HS-27A (cell line): ENCODE measurements at regions not wholly inside any gene's neighbourhood (a gene's known extent, or its start where the extent isn't known, plus 50 kb on each side); places are given as distances from the start of the nearest gene placed in this dataset.
"Not testable (repeated sequence)": the region's sequence is repeated elsewhere in the genome, so short reads cannot be mapped to it uniquely, and the experiment has no call there.

Experiments
- DNase-seq: peaks from one replicate; pipeline ENCODE4 v3.0.0-alpha.2; 2012; ENCODE audit warnings: low read depth, missing footprints

DNA sequence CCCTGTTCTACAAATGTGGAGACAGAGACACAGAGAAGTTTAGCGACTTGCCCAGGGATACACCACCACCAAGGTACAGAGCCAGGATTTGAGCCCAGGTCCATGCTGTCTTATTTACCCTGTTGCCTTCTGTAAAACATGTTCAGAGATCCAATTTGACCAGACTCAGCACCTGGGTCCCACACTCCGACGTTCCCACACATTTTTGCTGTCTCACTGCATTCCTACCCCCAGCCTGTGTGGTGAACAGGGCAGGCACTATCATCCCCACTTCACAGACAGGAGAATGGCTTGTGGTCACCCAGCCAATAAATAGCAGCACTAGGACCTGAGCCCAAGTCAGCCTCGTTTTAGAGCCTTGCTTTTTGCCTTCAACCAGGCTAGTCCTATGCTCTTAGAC is 102.8 kb downstream of the PJA1 start:
- no peak for DNase-seq

DNA sequence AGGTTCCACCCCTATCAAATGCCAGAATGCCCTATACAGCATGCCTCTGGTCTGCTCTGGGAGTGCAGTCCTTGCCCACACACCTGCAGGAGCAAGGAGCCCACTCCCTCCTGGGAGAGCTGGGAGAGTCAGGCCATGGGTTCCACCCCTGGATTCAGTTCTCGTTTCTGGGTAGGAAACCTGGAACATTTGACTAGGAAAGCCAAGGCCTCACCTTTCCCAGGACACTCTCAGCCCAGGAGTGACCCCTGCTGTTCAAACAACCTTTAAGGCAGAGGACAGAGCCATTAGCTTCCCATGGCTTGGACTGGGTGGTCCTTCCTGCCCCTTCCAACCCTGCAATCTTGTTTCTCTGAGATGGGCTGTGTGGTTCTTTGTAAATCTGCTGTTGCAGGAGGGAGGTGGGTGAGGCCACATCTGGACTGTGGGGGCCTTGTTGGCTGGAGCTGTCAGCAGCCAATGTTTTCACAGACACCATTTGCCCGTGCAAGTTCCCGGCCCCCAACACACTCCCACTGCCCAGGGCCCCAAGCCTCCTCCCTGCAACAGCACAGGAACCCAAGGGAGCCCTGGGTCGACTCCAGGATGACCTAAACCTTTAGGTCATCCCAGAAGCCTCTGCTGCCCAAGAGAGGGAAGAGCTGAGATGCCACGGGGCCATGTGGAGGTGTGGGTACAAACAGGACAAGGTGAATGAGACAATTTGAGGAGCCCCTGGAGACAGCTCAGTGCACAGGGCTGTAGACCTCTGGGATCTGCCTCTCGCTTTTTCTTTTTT is 104.4 kb downstream of the PJA1 start:
- no peak for DNase-seq

DNA sequence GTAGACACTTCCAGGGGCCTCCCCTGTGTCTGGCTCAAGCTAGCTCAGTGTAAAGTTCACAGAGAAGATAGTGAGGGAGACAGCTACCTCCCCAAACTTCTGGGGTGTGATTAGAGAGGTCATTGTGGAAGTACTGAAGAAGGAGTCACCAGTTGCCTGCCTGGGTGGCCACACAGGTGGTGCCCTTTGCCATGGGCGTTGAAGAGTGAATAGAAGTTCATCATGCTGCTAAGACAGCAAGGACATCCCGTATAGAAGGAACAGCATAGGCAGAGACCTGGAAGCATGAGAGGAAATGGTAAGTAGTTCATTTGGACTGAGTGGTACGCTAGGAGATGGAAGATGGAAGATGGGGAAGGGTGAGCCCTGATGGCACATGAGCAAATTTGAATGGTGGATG is 110.1 kb downstream of the PJA1 start:
- no peak for DNase-seq

DNA sequence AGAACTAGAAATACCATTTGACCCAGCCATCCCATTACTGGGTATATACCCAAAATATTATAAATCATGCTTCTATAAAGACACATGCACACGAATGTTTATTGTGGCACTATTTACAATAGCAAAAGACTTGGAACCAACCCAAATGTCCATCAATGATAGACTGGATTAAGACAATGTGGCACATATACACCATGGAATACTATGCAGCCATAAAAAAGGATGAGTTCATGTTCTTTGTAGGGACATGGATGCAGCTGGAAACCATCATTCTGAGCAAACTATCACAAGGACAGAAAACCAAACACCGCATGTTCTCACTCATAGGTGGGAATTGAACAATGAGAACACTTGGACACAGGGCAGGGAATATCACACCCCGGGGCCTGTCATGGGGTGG is 110.8 kb downstream of the PJA1 start:
- DNase-seq = not testable (repeated sequence)

DNA sequence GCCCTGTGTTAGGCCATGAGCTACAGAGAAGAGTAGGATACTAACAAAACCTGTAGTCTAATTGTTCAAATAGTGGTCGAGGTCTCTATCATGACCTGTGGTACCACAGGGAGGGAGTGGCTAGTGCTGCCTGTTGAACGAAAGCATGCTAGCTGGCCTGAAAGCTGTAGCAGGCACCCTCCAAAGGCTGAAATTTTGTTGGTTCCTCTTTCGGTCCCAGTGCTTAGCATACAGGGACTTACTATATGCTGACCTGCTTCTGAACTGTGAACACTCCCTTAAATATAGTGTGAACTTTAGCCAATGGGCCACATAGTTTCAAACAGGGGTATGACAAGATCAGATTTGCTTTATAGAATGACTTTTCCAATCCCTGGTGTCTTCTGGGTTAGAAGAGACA is 113.4 kb downstream of the PJA1 start:
- DNase-seq = no peak

DNA sequence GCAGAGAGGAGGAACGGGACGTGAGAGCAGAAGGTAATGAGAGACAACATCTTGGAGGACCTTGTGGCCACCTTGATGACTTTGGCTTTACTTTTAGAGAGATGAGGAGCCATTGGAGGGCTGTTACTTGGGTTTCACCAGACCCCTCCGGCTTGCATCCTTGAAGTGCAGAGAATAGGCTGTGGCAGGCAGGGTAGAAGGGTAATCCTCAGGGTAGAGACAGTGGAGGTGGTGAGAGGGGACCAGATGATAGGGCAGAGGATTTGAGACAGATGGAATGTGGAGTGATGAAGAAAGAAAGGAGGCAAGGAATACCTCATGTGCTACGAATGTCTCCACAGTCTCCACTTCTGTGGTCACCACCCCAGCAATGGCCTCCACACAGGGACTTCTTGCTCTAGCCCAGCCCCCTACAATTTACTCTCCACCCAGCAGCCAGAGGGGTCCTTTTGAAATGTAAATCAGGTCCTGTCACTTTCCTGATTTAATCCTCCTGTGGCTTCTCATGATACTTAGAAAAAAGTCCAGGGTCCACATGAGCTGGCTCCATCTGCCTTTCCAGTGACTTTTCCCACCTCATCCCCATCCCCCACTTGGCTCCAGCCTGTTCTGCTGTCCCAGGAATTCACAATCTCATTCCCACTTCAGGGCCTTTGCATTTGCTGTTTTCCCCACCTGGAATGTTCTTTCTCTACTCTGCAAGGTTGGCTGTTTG is 115.0 kb downstream of the PJA1 start:
- no peak for DNase-seq

DNA sequence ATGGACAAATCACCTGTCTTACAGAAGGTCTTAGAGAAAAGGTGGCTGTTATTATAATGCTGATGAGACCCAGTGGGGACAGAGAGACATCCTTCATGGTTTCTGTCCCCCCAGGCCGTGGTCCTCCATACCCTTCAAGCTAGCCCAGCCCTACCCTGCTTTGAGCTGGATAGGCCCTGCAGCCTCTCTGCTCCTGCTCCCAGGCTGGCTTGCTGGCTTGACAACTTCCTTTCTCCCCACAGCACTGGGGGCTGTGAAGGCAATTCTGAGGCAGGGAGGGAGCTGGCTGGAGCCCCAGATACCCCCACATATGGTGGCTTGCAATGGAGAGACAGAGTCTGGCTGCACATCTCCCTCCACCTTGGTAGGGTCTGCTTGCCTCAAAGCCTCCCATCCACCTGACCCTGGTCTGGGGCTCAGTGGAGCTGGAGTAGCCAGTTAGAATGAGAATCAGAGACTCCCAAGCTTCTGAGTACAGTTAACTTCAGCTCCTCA is 118.2 kb downstream of the PJA1 start:
- DNase-seq = no peak

DNA sequence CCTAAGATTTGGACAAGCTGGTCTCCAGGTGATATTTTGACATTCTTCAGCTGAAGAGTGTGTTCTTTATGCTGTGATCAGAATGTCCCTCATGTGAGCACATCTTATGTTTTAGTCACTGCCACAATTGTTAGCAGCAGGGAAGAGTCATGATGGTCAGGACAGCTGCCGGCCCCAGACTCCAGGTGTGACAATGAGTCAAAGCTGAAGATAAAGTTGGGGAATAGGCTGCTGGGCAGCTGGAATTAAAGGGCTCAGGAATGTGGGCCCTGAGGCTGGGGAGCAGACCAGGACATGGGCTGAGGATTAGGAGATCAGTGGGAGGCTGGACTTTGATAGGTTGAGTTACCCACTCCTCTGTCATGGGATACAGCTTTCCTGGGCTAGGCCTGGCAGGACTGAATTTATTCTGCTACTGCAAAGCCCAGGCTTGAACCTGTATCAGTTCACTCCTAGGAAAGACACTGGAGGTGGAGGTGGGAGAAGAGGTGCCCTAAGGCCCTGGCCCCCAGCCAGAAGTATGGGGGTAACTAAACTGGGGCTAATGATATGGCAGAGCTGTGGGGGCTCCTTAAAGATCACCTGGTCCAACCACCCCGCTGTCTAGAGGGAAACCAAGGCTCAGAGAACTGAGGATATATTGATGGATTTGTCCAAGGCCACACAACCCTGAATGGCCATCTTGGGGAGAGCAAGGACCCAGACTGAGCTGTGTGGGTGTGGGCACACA is 119.5 kb downstream of the PJA1 start:
- DNase-seq = no peak

DNA sequence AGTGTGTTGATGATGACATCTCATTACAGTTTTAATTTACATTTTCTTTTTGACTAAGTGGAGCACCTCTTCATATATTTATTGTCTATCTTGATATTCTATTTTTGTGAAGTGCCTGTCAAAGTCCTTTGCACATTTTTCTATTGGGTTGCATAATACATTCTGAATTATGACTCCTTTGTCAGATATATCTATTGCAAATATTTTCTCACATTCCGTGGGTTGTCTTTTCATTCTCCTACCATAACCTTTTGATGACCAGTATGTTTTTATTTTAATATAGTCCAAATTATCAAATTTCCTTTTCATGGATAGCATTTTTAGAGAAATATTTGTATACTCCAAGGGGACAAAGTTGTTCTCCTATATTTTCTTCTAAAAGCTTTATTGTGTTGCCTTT is 126.4 kb downstream of the PJA1 start:
- DNase-seq = no peak

DNA sequence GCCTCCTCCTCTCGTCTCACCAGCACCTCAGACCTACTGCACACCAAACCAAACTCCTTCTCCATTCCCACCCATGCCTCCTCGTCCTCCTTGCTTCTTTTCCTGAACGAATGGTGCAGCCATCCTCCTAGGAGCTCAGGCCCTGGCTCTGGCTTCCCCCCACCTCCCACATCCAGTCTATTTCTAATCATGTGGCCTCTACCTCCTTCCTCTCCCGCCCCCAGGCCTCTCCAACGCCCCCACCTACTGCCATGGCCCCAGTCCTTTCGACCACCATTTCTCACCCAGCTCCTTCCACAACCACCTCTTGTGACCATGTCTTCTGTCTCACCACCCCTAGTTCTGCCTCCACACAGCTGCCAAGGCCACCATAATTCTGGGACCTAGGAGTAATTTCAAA is 127.1 kb downstream of the PJA1 start:
- DNase-seq = no peak

DNA sequence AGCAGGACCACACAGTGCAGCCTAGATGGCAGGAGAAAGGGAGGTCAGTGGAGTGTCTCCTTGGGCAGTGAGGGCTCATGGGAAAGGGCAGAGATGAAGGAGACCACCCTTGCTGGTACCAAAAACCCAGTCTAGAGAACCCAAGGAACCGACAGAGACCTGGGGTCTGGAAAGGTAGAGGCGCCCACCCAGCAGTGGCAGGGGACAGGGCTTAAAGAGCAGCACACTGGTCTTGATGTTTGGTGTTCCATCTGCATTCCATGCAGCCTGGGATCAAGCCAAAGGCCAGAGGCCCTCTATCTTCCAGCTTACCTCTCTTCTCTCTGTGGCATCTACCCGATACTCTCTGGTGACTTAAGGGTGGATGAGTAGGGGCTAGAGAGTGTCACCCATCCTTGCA is 127.5 kb downstream of the PJA1 start:
- DNase-seq = no peak

DNA sequence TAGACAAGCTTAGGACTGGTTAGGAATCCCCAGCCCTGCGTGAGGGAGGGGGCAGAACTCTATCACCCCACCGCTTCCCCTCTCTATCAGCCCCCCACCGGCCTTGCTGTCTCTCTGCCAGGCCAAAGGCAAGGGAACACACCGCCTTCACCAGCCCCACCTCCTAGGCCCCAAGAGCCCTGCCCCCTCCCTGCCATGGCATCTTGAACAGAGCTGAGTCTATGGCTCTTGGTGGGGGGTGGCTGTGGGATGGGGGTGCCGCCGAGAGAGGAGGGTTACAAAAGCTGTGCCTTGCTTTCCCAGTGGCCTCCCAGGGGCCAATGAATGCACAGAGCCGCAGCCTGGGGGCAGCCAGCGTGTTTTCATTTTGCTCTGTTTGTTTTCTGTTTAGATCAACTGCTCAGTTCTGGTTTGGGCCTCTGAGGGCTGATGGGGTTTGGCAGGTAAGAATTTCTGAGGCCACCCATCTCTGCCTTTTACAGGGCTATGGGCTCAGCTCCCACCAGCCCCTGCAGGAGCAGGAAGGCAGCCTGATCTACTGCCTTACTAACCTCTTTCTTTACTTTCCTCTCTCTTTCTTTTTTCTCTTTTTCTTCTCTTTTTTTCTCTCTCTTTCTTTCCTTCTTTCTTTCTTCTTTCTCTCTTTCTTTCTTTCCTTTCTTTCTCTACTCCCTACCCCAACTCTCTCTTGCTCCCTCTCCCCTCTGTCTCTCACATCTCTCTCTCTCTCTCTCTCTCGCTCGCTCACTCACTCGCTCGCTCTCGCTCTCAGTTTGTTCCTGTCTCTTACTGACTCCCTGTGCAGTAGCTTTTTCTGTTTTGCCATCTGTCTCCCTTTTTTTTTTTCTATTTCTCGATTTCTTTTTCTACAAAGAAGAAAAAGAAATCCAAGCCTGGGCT is 128.3 kb downstream of the PJA1 start:
- no peak for DNase-seq

DNA sequence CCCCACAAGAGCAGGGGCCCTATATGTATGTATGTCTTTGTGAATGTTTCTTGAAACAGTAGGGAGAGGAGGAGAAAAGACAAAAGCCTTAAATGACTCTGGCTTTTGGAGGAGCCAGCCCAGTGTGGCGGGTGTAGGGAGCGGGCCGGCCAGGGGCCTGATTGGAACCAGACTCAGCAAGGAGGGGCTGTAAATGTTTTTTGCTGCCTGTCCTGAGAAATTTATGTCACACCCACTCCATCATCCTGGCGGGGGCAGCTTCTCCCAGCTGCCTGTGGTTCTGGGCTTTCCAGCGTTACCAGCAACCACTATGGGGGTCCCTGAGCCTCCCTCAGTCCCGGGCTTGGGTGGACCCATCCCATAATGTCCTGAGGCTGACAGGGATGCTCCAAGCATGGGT is 130.8 kb downstream of the PJA1 start:
- DNase-seq = no peak

DNA sequence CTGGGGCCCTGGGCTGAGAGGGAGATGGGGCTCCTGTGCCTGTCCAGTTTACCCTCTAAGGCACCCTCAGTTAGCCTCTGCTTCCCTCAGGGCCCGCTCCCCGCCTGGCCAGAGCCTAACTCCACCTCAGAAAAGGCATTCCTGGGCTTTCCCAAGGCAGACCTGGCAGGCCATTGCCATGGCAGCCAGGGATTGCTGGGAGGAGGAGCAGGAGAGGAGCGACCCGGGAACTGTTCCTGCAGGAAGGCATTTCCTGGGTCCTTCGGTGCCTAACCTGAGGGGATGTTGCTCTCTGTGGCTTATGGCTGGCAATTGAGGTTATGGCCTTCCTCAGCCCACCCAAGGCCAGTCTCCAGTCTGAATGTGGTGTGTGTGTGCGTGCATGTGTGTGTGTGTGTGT is 131.3 kb downstream of the PJA1 start:
- DNase-seq = no peak

DNA sequence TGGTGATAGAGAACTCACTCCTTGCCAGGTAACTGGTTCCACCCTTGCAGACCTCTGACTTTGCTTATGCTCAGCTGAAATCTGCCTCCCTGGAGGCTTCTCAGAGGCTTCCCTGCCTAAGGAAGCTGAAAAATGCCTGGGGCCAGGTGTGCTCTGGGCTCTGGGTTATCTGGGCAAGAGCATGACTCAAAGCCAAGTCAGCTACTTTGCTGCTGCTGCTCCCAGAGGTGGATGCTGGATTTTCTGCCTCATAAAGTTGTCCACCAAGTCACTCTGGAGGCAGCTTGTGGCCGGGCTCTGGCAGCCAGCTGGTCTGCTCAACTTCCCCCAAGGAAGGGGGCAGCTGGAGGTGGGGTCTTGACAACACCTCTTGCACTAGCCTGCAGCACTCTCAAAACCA is 132.7 kb downstream of the PJA1 start:
- no peak for DNase-seq

DNA sequence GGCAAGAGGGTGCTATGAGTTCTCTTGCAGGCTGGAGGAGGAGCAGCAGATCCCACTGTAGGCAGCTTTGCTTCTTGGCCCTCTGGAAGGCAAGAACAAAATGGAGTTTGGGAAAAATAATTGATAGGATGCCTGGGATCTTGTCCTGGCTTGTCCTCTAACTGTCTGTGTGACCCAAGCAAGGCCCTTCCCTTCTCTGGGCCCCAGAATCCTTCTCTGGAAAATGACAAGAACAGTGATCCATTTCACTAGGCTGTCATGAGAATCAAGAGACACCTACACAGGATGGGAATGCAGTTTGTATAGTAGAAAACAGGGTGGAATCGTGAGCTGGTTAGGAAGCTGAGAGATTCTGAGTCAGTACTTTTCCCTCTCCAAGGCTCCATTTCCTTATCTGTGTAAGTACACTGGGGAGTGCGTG is 133.3 kb downstream of the PJA1 start:
- no peak for DNase-seq

DNA sequence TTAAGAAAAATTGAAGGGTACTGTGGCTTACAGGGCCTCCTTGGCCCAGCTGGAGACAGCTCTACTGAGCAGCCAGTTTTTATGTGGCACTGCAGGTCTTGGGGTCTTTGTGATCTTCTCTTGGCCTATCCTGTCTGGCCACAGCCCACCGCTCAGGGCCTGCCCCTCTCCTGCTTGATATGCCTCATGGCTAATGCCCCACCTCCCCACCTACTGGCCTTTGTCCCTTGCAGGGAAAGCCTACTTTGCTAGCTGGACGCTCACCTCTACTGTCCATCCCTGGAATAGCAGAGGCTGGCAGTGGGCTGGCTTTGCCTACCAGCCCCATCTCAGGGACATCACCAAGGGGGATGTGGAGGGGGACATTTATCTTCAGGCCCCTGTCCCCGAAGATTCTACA is 134.1 kb downstream of the PJA1 start:
- DNase-seq = no peak

DNA sequence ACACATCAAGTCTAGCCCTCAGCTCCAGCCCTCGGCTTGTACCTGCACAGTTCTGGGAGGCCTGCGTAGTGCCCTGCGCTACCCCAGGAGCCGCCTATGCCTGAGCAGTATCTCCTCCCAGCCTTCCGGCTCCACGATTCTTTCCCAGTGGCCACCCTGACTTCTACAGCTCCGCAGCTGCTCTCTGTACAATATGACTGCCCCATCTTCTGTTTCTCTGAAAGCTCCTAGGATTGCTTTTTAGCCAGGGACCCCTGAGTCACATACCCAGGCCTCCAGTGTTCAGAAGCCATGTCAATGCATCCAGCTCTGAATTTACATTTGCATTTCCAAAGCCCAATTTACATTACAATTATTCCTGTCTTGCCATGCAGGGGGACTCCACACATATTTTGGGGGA is 135.5 kb downstream of the PJA1 start:
- no peak for DNase-seq

DNA sequence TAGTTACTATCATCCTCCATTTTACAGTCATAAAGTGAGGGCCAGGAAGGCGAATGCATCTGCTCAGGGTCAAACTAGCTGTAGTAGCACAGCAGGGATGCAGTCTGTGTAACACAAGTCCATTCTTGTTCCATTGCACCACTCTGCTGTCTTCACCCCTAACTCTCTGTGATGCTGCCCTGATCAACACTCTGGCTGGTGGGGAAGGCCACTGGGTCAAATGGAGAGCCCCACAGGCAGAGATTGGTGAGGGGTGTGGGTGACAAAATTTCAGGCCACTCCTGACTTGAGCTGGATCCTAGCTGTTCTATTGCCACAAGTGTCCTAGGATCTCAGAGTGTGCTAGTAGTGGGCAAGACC is 136.5 kb downstream of the PJA1 start:
- no peak for DNase-seq

DNA sequence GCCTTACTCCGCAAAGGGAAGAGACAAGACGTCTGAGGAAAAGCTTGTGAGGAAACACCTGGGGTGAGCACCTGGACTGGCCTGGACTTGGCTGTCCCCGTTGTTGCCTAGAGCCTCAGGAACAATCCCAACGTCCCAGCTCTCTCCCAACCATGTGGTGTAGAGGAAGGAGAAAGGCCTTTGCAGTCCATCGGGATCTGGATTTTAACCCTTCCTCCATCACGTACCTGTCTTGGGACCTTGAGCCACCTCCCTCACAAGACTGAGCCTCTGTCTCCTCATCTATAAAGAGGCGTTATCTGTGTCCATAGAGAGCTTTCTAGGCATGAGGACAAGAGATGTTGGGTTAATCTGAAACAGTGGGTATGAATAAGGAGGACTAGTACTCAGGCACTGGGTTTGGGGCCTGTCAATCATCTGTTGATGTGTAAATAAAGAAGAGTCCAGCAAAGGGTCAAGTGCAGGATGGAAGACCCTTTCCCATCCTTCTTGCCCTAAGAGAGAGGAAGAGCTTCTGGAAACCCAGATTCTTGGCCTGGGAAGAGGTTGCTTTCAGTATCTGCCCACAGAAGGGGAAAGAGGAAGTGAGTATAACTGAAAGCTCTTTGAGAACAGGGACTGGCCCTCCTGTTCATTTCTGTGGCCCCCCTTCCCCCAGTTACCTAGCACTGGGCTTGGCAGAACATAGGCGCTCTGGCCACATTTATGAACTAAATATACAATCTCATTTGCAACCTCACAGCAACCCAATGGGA is 137.1 kb downstream of the PJA1 start:
- DNase-seq = no peak
